ENCODE measurements at regions not wholly inside any gene's neighbourhood (a gene's known extent, or its start where the extent isn't known, plus 50 kb on each side); places are given as distances from the start of the nearest gene placed in this dataset.
A peak's percentile ranks its signal among the peaks of the same experiment; 100 is the strongest.

GRCh38 chr2:120415060-120415459 is 69.1 kb downstream of the INHBB start:
- H3K18ac ChIP-seq (ENCODE audit: extremely low read depth, low read length): no peak overlapping the region
- peaks cover 5% of the 10 kb centered on the region; the same call in 1 of the 2 replicates for H3K23me2 ChIP-seq (ENCODE audit: low read depth, low read length)
- 95% methylated on average over 1 of the region's 1 CpG; no CpG with 5 or more reads in 1 of the 2 experiments for WGBS, 2 experiments (ENCODE audit: extremely low coverage in 1 of 2, insufficient coverage in 1 of 2, insufficient read length in 1 of 2, insufficient replicate concordance in 2 of 2, low coverage in 1 of 2, low lambda C conversion rate in 2 of 2, missing lambda C conversion rate in 1 of 2)
- H3K9ac ChIP-seq (replicated peaks in 1 of 4; ENCODE audit: extremely low read depth in 1 of 4, low read depth in 3 of 4, low read length in 3 of 4): no peak overlapping the region
- no peak overlapping the region for H3K56ac ChIP-seq (replicated peaks; ENCODE audit: insufficient read length, low read depth, low read length)
- no peak overlapping the region for H2BK12ac ChIP-seq (ENCODE audit: low read depth, low read length)
- H3K27ac ChIP-seq (ENCODE audit: low read depth, low read length): no peak overlapping the region
- no peak overlapping the region for H2BK15ac ChIP-seq (ENCODE audit: low read length)
- no peak overlapping the region for H4K5ac ChIP-seq (ENCODE audit: insufficient read length, low read depth, low read length)
- no peak for DNase-seq (ENCODE audit: low read depth in 1 of 2, low spot score in 2 of 2)
- no peak overlapping the region for H4K91ac ChIP-seq (replicated peaks; ENCODE audit: insufficient read length, low read length)
- no peak overlapping the region for H4K8ac ChIP-seq (ENCODE audit: extremely low read depth, insufficient read depth, low read length)
- H3K27me3 ChIP-seq (replicated peaks in 1 of 4; ENCODE audit: control insufficient read depth in 3 of 4, extremely low read depth in 1 of 4, insufficient read depth in 3 of 4, low read length in 3 of 4): peaks cover 0 to 3% (median 0%) of the 10 kb centered on the region in 4 experiments; a peak in 4 of 7 replicates
- peak overlapping the region; percentile 59; the same call in 1 of the 2 replicates for H2AK5ac ChIP-seq (ENCODE audit: low read depth, low read length)
- no peaks in the 10 kb centered on the region for H3K79me1 ChIP-seq (ENCODE audit: low read depth, low read length)
- peaks cover 0 to 5% (median 0%) of the 10 kb centered on the region in 4 experiments; a peak in 1 of 7 replicates for H3K4me1 ChIP-seq (replicated peaks in 1 of 4; ENCODE audit: control insufficient read depth in 3 of 4, insufficient read depth in 4 of 4, low read length in 3 of 4)
- no peak overlapping the region for H3K4me2 ChIP-seq (ENCODE audit: insufficient read depth in 1 of 2, low read depth in 2 of 2, low read length in 2 of 2)
- POLR2A ChIA-PET (ENCODE audit: partially characterized antibody): no interaction called here
- no peak overlapping the region for H2BK5ac ChIP-seq (ENCODE audit: low read depth, low read length)
- no peak overlapping the region for H3K4me3 ChIP-seq (ENCODE audit: extremely low read depth in 1 of 4, insufficient read depth in 2 of 4, low read depth in 3 of 4, low read length in 4 of 4)
- H3K14ac ChIP-seq (ENCODE audit: insufficient read length): no peak overlapping the region
- H3K79me2 ChIP-seq (ENCODE audit: control insufficient read depth in 1 of 2, insufficient read depth in 2 of 2, low read length in 2 of 2): no peaks in the 10 kb centered on the region
- no peak overlapping the region for H2AFZ ChIP-seq (ENCODE audit: low read length)
- H4K20me1 ChIP-seq (replicated peaks in 1 of 2; ENCODE audit: control insufficient read depth in 1 of 2, insufficient read depth in 2 of 2, low read length in 2 of 2): peaks cover 0 to 2% of the 10 kb centered on the region in 2 experiments
- H2BK120ac ChIP-seq (replicated peaks; ENCODE audit: low read depth, low read length): no peak overlapping the region
- H3K9me3 ChIP-seq (ENCODE audit: insufficient read depth in 2 of 2, low read depth in 1 of 2, low read length in 1 of 2): peaks cover under 1 to 2% of the 10 kb centered on the region in 2 experiments; a peak in 1 of 4 replicates
- no peaks in the 10 kb centered on the region for H3K36me3 ChIP-seq (ENCODE audit: control insufficient read depth in 2 of 4, insufficient read depth in 4 of 4, low read length in 3 of 4)
- no peak for FAIRE-seq
- CTCF ChIA-PET (ENCODE audit: partially characterized antibody): interaction anchor here (0.6 to 1.4 kb wide), 4 partner anchors 22 to 138 kb away, joined by 3 to 5 read pairs (median 4); no protein-coding TSS in a partner anchor
- H3K4ac ChIP-seq (replicated peaks; ENCODE audit: insufficient read length, low read depth, low read length): no peak overlapping the region
- H2BK20ac ChIP-seq (ENCODE audit: low read length): no peak overlapping the region
- no peak overlapping the region for H3K23ac ChIP-seq (ENCODE audit: insufficient read length)
- TF ChIP-seq JUND (IDR thresholded peaks at IDR 0.05; ENCODE audit: low read length): no peak
- no peak for TF ChIP-seq JUN (IDR thresholded peaks at IDR 0.05; ENCODE audit: low read depth, low read length)
- no peak for TF ChIP-seq YY1 (IDR thresholded peaks at IDR 0.05; ENCODE audit: low read depth, low read length)
